Fibroblast of lung (primary cell): ENCODE measurements at regions not wholly inside any gene's neighbourhood (a gene's known extent, or its start where the extent isn't known, plus 50 kb on each side); places are given as distances from the start of the nearest gene placed in this dataset.

Source experiments
- DNase-seq, 2 donors: peaks; one replicate each; pipeline versions ENCODE4 v3.0.0 to v3.0.0-alpha.2; 2010; ENCODE audit warnings: low read depth in 2 of 2
- H2AFZ ChIP-seq: 2 replicates; pipeline ENCODE4 v1.5.1; 2012; ENCODE audit warnings: low read length, control low read depth, inconsistent platforms
- H3K27ac ChIP-seq: 2 replicates; pipeline ENCODE4 v1.5.1; 2011; ENCODE audit warnings: low read length, control low read depth; ENCODE audit not compliant: insufficient read depth
- H3K27me3 ChIP-seq: 2 replicates; pipeline ENCODE4 v1.5.1; 2011; ENCODE audit warnings: mild to moderate bottlenecking, low read length; ENCODE audit not compliant: control insufficient read depth, insufficient read depth
- H3K36me3 ChIP-seq: 2 replicates; pipeline ENCODE4 v1.5.1; 2011; ENCODE audit warnings: low read length; ENCODE audit not compliant: control insufficient read depth, insufficient read depth
- H3K4me1 ChIP-seq: 2 replicates; pipeline ENCODE4 v1.5.1; 2011; ENCODE audit warnings: low read length; ENCODE audit not compliant: control insufficient read depth, insufficient read depth; ENCODE audit errors: extremely low read depth
- H3K4me2 ChIP-seq: 2 replicates; pipeline ENCODE4 v1.5.1; 2011; ENCODE audit warnings: low read length, control low read depth; ENCODE audit not compliant: insufficient read depth; ENCODE audit errors: extremely low read depth
- H3K4me3 ChIP-seq, 4 experiments: fragments of 200-600 bp in 1 of 4; sonication (generic) in 1 of 4; replicated peaks in 1 of 4; 2 replicates each; pipeline ENCODE4 v1.5.1; 2011 to 2016; ENCODE audit warnings: low read length in 4 of 4, low read depth in 3 of 4, mild to moderate bottlenecking in 3 of 4, control low read depth in 2 of 4, inconsistent platforms in 1 of 4, mixed read lengths in 1 of 4; ENCODE audit not compliant: insufficient read depth in 1 of 4; ENCODE audit errors: control extremely low read depth in 1 of 4
- H3K79me2 ChIP-seq: 2 replicates; pipeline ENCODE4 v1.5.1; 2012; ENCODE audit warnings: mild to moderate bottlenecking, low read length, inconsistent platforms; ENCODE audit not compliant: control insufficient read depth, insufficient read depth
- H3K9ac ChIP-seq: 2 replicates; pipeline ENCODE4 v1.5.1; 2011; ENCODE audit warnings: mild to moderate bottlenecking, low read length, control low read depth; ENCODE audit not compliant: insufficient read depth
- H3K9me3 ChIP-seq: 2 replicates; pipeline ENCODE4 v1.5.1; 2012; ENCODE audit warnings: low read depth, low read length; ENCODE audit not compliant: control insufficient read depth, insufficient read depth
- H4K20me1 ChIP-seq: 2 replicates; pipeline ENCODE4 v1.5.1; 2011; ENCODE audit warnings: low read length; ENCODE audit not compliant: control insufficient read depth, insufficient read depth; ENCODE audit errors: extremely low read depth
- EZH2 ChIP-seq: IDR thresholded peaks from 2 replicates; pipeline ENCODE4 v1.5.1; 2012; ENCODE audit warnings: low read length, control low read depth, mild to moderate bottlenecking; ENCODE audit errors: missing control alignments
- TF ChIP-seq, protein P1 (sequence below), 2 donors: IDR thresholded peaks in 1 of 2; conservative IDR thresholded peaks in 1 of 2; 1 replicate in 1 of 2; 2 replicates in 1 of 2; pipeline ENCODE4 v1.5.1; 2011 to 2012; ENCODE audit warnings: low read length in 2 of 2, control low read depth in 1 of 2, inconsistent platforms in 1 of 2, low read depth in 1 of 2, mild to moderate bottlenecking in 1 of 2

- Histone ChIP-seq H3K4me1 (peaks cover 10% of the 10 kb centered on the region), H3K27ac (no peak overlapping the region), H3K9ac (no peak overlapping the region), H3K79me2 (no peaks in the 10 kb centered on the region), H3K27me3 (no peaks in the 10 kb centered on the region), H4K20me1 (no peaks in the 10 kb centered on the region), H3K36me3 (no peaks in the 10 kb centered on the region), H3K4me2 (no peak overlapping the region), H3K9me3 (no peaks in the 10 kb centered on the region), H3K4me3 (no peak overlapping the region), H2AFZ (no peak overlapping the region)
- no peak for TF ChIP-seq EZH2
- TF ChIP-seq, protein P1, sequence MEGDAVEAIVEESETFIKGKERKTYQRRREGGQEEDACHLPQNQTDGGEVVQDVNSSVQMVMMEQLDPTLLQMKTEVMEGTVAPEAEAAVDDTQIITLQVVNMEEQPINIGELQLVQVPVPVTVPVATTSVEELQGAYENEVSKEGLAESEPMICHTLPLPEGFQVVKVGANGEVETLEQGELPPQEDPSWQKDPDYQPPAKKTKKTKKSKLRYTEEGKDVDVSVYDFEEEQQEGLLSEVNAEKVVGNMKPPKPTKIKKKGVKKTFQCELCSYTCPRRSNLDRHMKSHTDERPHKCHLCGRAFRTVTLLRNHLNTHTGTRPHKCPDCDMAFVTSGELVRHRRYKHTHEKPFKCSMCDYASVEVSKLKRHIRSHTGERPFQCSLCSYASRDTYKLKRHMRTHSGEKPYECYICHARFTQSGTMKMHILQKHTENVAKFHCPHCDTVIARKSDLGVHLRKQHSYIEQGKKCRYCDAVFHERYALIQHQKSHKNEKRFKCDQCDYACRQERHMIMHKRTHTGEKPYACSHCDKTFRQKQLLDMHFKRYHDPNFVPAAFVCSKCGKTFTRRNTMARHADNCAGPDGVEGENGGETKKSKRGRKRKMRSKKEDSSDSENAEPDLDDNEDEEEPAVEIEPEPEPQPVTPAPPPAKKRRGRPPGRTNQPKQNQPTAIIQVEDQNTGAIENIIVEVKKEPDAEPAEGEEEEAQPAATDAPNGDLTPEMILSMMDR (conservative IDR thresholded peaks at IDR 0.05 in 1 of 2, IDR thresholded peaks at IDR 0.05 in 1 of 2; ENCODE audit: low read depth in 1 of 2, low read length in 2 of 2): no peak
- peak; percentile 38 to 83 for DNase-seq
These were observed 130.3 kb downstream of the FOXD1 start for GRCh38 chr5:73318308-73318719.

- no peak for DNase-seq
- no peaks in the 10 kb centered on the region for H3K27me3 ChIP-seq
- H3K4me1 ChIP-seq: peaks cover 13% of the 10 kb centered on the region
- H2AFZ ChIP-seq: no peak overlapping the region
- no peak overlapping the region for H3K4me2 ChIP-seq
- no peaks in the 10 kb centered on the region for H3K79me2 ChIP-seq
- no peaks in the 10 kb centered on the region for H3K36me3 ChIP-seq
- H3K4me3 ChIP-seq: no peak overlapping the region
- H3K27ac ChIP-seq: no peak overlapping the region
- H3K9me3 ChIP-seq: no peaks in the 10 kb centered on the region
- no peak overlapping the region for H3K9ac ChIP-seq
- no peaks in the 10 kb centered on the region for H4K20me1 ChIP-seq
- TF ChIP-seq EZH2: no peak
- TF ChIP-seq, protein P1 (conservative IDR thresholded peaks at IDR 0.05 in 1 of 2, IDR thresholded peaks at IDR 0.05 in 1 of 2; ENCODE audit: low read depth in 1 of 2, low read length in 2 of 2): no peak
These were observed 131.1 kb downstream of the FOXD1 start for GRCh38 chr5:73317523-73317922.

DNA sequence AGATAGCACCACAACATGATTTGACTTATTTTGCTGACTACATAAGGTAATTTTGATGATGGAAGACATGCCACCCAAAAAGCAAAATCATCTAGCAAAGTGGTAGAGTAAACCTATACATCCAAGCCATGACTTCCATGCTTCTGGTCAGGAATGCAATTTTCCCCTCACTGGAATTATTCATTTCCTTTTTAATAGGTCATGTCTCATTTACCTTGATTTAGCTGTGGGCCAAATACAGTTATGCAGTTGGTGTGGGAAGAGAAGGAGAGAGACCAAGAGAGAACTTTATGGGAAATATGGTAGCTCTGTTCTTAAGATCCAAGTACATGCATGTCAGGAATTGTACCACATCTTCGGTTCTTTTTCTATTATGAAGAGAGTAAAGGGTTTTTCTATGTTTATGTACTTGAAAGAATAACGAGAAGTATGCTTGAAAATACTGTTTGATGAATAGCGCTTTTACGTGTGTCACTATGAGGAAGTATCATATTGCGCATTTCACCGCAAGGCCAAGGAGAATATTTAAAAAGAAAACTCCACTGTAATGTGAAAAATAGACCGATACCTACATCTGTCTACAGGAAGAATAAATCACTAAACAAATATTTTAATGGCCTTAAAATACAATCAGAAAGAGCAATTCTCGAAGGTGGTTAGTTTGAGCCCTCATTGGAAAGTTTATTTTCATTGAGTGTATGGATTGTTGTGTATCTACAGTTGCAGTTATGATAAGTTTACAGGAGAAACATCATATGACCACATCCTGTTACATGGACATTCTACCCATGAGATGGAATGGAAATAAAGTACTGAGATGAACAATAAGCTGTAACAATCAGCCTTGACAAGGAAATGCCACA is 134.0 kb downstream of the FOXD1 start:
- Histone ChIP-seq H3K36me3 (no peaks in the 10 kb centered on the region), H3K27me3 (no peaks in the 10 kb centered on the region), H3K4me3 (no peak overlapping the region), H4K20me1 (no peaks in the 10 kb centered on the region), H2AFZ (no peak overlapping the region), H3K4me2 (no peak overlapping the region), H3K4me1 (peaks cover 14% of the 10 kb centered on the region), H3K9ac (no peak overlapping the region), H3K79me2 (no peaks in the 10 kb centered on the region), H3K9me3 (no peaks in the 10 kb centered on the region), H3K27ac (no peak overlapping the region)
- peak; percentile 26 to 65 for DNase-seq
- TF ChIP-seq, protein P1 (conservative IDR thresholded peaks at IDR 0.05 in 1 of 2, IDR thresholded peaks at IDR 0.05 in 1 of 2; ENCODE audit: low read depth in 1 of 2, low read length in 2 of 2): no peak
- TF ChIP-seq EZH2: no peak
